IPS DF 4.7 (cell line): ENCODE measurements at regions not wholly inside any gene's neighbourhood (a gene's known extent, or its start where the extent isn't known, plus 50 kb on each side); places are given as distances from the start of the nearest gene placed in this dataset.

Experiments
- DNase-seq: peaks from one replicate; pipeline ENCODE4 v3.0.0-alpha.2; 2013; ENCODE audit warnings: low spot score; ENCODE audit errors: extremely low read depth

- no peak for DNase-seq
Measured at GRCh38 chr2:41464395-41464794, 583.4 kb upstream of the PKDCC start.

DNA sequence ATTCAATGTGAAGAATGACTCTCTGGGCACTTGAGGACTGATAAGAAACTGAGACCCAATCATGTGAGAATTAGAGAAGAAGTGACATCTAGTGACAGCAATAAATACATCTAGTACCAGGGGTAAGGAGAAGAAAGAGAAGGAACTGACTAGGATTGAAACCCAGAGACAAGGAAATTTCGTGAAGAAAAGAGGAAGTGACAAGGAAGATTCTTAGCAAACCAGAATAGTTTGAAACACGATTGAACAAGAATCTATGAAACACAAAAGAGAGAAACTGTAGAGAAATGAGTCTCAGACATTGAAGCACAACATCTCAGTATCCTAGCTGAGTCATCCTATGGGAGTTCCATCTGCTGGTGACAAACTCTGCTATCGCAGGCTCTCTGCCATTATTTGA is 571.9 kb upstream of the PKDCC start:
- no peak for DNase-seq

DNA sequence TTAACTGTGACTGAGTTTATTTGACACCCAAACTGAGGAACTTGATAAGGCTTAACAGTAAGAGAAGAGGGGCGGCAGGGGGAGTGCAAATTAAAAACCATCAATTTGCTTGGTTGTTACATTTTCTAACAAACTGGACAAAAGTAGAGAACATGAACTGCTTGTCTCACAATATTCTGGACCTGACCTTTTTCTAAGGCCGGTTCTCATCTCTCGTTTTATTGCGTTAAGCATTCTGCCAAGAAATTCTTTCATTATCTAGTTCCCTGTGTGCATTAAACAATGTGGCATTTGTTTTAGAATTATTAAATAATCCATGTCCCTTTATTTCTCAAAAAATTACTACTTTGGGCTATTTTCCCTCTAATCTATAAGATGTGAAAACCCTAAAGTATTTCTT is 565.2 kb upstream of the PKDCC start:
- DNase-seq: no peak

DNA sequence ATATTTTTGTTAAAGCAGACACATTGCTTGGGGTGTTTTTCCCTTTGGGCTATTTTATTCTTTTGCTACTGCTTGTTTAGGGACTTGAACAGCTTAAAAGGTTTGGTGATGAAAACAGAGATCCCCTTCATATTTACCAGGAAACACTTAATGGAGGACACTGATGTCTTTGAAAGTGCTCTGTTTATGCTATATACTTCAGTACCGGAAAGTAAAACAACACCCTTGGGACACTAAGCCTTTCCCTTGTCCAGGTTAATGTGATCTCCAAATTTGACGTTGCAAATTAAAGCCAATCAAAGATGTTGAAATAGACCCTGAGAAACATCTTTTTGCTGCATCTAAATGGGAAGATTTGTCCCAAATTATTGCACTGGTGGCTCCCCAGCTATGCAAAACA is 564.6 kb upstream of the PKDCC start:
- DNase-seq: no peak

DNA sequence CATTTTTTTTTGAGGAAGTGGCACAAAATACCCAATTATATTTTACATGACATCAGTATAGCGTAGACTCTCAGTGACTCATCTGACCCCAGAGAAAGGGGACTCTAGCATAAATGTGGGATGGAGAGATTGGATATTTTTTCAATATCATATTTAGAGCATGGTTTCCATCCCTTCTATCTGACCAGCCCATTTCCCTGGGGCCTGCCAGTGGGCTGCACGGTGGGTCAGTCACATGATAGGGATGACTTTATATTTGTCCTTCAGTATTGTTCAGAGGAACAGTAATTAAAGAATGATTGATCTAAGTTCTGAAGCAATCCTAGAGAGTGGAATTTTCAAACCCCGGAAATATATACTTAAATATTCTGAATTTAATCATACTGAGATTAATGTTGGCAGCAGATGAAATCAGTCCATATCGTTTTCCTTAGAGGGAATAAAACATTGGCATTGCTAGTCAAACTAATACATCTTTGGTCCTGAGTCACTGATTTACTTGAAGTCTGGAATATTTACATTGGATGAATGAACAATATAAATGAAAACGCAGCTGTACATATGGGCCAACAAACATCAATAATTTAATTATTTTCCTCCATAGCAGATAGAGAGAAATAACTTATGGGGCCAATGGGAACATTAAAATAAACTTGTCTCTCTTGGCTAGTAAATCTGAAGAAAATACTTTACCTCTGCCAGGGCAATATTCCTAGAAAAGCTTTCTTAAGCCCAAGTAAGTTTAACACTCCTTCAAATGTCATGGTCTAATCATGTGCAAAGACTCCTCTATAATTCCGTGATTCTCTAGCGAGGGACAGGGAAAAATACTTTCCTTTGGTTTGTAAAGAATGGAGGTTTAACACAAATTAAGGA is 563.6 kb upstream of the PKDCC start:
- no peak for DNase-seq

- no peak for DNase-seq
Measured at GRCh38 chr2:41484858-41485234, 563.0 kb upstream of the PKDCC start.

GRCh38 chr2:41486948-41487347 is 560.9 kb upstream of the PKDCC start:
- DNase-seq: no peak

DNA sequence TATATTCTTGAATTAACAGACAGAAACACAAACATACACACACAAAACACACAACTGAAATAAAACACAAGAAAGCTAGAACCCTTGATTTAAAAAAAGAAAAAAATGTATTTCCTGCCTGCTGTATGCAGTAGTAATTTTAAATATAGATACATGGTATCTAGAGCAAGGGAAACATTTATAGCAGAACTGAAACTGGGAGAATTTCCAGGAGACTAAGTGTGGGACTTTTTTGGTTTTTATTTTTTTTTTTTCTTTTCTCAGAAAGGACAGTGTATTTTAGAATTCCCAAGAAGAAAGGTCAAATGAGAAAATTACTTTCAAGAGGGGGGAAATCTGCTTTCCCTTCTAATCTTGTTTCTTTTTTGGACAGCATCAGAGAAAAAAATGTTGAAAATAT is 558.9 kb upstream of the PKDCC start:
- no peak for DNase-seq

DNA sequence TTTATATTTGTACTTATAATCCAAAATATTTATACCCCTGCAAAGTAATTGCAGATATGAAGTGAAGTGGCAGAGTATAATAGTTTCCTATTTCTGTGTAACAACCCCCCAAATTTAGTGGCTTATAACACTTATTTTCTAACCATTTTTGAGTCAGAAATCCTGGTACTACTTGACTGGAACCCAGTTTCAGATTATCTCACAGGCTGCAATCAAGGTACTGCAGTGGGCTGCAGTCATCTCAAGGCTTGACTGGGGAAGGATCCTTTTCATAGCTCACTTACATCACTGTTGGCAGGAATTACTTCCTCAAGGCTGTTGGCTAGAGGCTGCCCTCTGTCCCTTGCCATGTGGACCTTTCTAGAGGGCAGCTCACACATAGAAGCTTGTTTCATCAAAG is 558.2 kb upstream of the PKDCC start:
- DNase-seq: no peak

- DNase-seq: no peak
Measured at GRCh38 chr2:41495050-41495449, 552.8 kb upstream of the PKDCC start.

GRCh38 chr2:41496908-41497307 is 550.9 kb upstream of the PKDCC start:
- no peak for DNase-seq

GRCh38 chr2:41498781-41499180 is 549.0 kb upstream of the PKDCC start:
- no peak for DNase-seq

GRCh38 chr2:41500895-41501294 is 546.9 kb upstream of the PKDCC start:
- DNase-seq: no peak

DNA sequence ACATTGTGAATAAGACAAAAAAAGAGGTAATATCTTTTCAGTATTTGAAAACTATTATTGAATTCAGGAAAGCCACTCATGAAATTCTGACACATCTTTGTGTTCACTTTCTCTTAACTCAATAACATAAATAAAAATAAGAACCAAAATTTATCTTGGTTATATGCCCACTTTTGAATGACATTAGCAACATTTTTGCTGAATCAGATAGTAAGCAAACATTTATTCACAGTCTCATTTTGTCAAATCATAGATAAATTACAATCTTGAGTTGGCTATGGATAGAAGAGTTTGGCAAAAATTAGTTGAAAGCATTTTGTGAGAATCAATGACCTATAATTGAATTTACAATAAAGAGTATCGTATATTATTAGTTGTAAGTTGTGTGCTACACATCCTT is 545.1 kb upstream of the PKDCC start:
- no peak for DNase-seq

- DNase-seq: no peak
Measured at GRCh38 chr2:41504532-41504931, 543.3 kb upstream of the PKDCC start.

GRCh38 chr2:41510108-41510507 is 537.7 kb upstream of the PKDCC start:
- DNase-seq: no peak

- no peak for DNase-seq
Measured at GRCh38 chr2:41521211-41521610, 526.6 kb upstream of the PKDCC start.

DNA sequence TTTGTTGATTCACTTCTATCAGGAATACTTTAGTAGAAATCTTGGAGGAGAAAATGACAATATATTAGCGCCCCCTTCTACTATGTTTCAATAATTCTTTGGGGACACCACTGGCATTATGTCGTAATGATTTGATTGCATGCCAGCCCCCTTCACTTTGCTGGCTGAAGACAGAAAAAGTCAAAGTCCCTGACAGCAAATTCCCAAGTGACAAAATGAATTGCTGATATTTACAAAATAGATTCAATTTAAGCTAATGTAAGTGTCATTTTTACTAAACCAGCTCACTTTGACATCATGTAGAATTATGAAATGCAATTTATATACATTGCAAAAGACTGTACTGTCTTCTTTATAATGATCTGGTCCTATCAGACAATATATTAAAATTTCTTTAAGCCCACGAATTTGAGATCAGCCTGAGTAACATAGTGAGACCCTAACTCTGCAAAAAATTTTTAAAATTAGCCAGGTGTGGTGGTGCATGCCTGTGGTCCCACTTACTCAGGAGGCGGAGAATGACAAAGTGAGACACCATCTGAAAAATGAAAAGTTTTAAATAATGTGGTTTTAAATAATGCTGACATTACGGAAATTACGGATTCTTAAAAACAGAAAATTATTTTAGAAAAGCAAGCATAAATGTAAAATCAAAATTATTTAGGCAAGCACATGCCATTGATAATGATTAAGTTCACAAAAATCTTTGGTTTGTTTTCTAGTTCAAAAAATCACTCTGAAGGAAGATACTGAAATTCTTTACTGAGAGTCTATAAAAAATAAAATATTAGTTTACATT is 520.1 kb upstream of the PKDCC start:
- DNase-seq: no peak

DNA sequence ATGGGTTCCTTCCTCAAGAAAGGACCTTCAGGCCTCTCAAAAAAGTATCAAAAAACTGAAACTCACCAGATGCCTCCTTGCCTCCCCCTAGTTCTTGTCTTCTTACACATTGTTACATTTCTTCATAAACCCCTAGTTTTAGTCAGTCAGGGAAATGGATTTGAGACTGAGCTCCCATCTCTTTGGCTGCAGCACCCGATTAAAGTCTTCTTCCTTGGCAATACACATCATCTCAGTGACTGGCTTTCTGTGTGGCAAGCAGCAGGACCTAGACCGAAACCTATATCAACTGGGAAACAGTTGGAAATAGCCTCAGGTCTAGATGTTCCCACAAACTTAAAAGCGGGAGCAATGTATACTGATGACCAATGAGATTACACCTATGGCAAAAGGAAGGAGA is 512.2 kb upstream of the PKDCC start:
- no peak for DNase-seq

GRCh38 chr2:41540272-41540998 is 507.4 kb upstream of the PKDCC start:
- no peak for DNase-seq

- DNase-seq: no peak
Measured at GRCh38 chr2:41543726-41544125, 504.1 kb upstream of the PKDCC start.

- DNase-seq: no peak
Measured at GRCh38 chr2:41544709-41545108, 503.1 kb upstream of the PKDCC start.
